Hepatocyte (in vitro differentiated cells): ENCODE measurements at regions not wholly inside any gene's neighbourhood (a gene's known extent, or its start where the extent isn't known, plus 50 kb on each side); places are given as distances from the start of the nearest gene placed in this dataset.

Experiments used
- EZH2phosphoT487 ChIP-seq: fragments of 200-600 bp; sonication (generic); IDR thresholded peaks from one replicate; pipeline ENCODE4 v1.6.1; 2018; ENCODE audit warnings: antibody characterized with exemption, mild to moderate bottlenecking, low read depth, moderate library complexity; ENCODE audit not compliant: unreplicated experiment, severe bottlenecking
- TF ChIP-seq, protein P1 (sequence below): fragments of 200-600 bp; sonication (generic); IDR thresholded peaks from 2 replicates; pipeline ENCODE4 v1.5.1; 2016; ENCODE audit warnings: antibody characterized with exemption, mild to moderate bottlenecking; ENCODE audit not compliant: poor library complexity

DNA sequence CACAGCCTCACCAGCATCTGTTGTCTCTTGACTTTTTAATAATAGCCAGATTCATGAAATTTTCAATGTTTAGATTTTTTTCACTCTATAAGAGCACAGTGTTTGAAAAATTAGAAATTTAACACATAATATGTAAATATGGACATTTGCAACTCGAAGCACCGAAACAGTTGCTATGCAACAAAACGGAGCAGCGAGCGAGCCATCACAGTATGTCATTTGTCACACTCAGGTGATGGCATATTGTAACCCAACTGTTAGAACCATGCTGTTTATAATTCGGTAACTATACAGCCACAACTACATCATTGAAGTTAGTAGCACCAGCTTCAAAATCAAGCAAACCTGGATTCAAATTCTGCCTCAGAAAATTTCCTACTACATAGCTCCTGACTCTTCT, 410.8 kb downstream of the NPIPA8 start:
- TF ChIP-seq, protein P1, sequence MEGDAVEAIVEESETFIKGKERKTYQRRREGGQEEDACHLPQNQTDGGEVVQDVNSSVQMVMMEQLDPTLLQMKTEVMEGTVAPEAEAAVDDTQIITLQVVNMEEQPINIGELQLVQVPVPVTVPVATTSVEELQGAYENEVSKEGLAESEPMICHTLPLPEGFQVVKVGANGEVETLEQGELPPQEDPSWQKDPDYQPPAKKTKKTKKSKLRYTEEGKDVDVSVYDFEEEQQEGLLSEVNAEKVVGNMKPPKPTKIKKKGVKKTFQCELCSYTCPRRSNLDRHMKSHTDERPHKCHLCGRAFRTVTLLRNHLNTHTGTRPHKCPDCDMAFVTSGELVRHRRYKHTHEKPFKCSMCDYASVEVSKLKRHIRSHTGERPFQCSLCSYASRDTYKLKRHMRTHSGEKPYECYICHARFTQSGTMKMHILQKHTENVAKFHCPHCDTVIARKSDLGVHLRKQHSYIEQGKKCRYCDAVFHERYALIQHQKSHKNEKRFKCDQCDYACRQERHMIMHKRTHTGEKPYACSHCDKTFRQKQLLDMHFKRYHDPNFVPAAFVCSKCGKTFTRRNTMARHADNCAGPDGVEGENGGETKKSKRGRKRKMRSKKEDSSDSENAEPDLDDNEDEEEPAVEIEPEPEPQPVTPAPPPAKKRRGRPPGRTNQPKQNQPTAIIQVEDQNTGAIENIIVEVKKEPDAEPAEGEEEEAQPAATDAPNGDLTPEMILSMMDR: no peak
- TF ChIP-seq EZH2phosphoT487: no peak
